ENCODE measurements at regions not wholly inside any gene's neighbourhood (a gene's known extent, or its start where the extent isn't known, plus 50 kb on each side); places are given as distances from the start of the nearest gene placed in this dataset.

- DNase-seq (ENCODE audit: low read depth, low spot score), result no peak
Observed at GRCh38 chr4:173857828-173858227, 327.8 kb upstream of the HAND2 start.

DNA sequence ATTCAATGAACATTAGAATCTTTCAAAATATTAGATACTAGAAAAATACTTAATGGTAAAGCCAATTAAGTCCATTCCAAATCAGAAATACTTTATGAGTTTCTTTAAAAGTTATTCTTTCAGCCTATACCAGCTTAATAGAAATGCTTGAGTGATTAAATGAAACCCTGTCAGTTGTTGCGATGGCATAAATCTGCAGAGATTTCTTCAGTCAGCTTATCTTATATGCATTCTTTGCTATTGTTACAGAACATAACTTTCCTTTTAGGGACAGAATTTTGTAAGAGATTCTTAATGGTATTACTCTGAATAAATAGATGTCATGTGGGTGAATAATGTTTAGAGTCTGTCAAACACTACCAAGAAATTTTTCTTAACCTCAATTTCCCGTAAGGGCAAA lies 325.0 kb upstream of the HAND2 start:
- no peak for DNase-seq (ENCODE audit: low read depth, low spot score)

GRCh38 chr4:173852775-173853174 lies 322.7 kb upstream of the HAND2 start:
- no peak for DNase-seq (ENCODE audit: low read depth, low spot score)

DNA sequence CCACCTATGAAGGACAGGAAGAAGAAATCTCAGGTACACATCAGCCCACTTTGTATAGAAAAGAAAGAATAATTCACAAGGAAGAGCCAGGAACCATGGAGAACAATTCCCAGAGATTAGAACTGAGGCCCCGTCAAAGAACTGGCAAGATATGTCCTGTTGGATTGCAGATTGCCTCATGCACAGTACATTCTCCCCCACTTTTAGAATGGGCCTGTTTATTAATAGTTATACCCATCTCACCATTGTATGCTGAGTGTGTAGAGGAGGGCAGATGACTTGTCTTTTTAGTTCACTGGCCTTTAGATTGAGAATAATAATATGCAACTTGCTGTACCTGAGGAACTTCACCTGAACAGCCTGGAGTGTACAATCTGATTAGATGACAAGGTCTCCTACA lies 315.6 kb upstream of the HAND2 start:
- no peak for DNase-seq (ENCODE audit: low read depth, low spot score)

- no peak for DNase-seq (ENCODE audit: low read depth, low spot score)
Observed at GRCh38 chr4:173839865-173840264, 309.8 kb upstream of the HAND2 start.

GRCh38 chr4:173837517-173837916 lies 307.5 kb upstream of the HAND2 start:
- DNase-seq (ENCODE audit: low read depth, low spot score), result no peak

DNA sequence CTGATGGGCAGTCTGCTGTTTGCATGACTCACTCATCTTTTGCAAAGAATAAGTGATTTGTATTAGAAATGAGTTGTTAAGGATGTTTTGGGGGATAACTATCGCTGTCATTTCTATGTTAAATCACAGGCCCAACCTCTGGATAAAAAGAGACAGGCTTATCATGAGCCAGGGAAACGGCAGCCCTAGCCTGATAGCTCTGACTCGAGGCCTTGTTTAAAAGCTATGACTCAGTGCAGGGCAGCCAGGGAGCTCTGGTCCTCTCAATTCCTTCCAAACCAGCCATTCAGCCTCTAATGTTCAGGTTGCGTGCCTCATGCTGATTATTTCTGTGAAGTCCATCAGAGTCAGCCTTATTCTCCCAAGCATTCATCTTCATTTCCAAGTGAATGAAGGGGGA lies 305.9 kb upstream of the HAND2 start:
- no peak for DNase-seq (ENCODE audit: low read depth, low spot score)

GRCh38 chr4:173834151-173834550 lies 304.1 kb upstream of the HAND2 start:
- DNase-seq (ENCODE audit: low read depth, low spot score), result no peak

- no peak for DNase-seq (ENCODE audit: low read depth, low spot score)
Observed at GRCh38 chr4:173829565-173829964, 299.5 kb upstream of the HAND2 start.

- DNase-seq (ENCODE audit: low read depth, low spot score), result no peak
Observed at GRCh38 chr4:173827707-173828106, 297.7 kb upstream of the HAND2 start.

DNA sequence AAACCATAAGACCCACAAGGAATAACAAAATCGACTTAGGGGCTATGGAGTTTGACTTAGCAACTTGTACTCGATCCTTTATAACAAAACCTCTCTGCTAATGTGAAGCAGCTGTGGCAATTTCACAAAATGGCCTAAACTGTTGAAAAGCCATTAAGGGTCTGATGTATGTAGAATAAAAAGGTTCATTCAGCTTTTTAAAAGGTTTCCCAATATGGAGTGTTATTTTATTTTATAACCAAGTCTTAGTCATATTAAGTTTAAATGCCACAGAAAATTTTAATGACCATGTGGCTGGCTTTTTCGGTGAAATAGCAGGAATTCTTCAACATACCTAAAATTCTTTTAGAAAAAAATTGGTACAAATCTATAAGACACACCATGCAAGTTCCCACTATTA lies 291.8 kb upstream of the HAND2 start:
- no peak for DNase-seq (ENCODE audit: low read depth, low spot score)

GRCh38 chr4:173821036-173821435 lies 291.0 kb upstream of the HAND2 start:
- no peak for DNase-seq (ENCODE audit: low read depth, low spot score)

DNA sequence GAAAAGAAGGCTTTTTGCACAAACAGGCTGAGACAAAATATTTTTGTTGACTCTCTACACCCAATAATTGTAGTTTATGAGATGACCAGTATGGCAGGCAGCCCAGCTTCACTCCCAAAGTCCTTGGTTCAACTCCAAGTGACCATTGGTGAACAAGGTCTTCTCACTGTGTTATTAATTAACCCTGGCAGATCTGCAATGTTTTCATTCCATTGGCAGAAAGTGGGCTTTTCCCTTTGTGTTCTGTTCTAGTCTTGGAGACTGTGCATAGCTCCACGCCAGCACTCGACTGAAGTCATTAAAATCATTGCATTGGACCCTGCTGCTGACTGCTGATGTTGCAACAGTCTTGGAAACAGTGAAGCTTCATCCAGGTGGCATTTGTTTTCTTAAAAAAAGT lies 277.3 kb upstream of the HAND2 start:
- no peak for DNase-seq (ENCODE audit: low read depth, low spot score)

- no peak for DNase-seq (ENCODE audit: low read depth, low spot score)
Observed at GRCh38 chr4:173805884-173806283, 275.9 kb upstream of the HAND2 start.

- DNase-seq (ENCODE audit: low read depth, low spot score), result no peak
Observed at GRCh38 chr4:173802662-173803022, 272.6 kb upstream of the HAND2 start.

DNA sequence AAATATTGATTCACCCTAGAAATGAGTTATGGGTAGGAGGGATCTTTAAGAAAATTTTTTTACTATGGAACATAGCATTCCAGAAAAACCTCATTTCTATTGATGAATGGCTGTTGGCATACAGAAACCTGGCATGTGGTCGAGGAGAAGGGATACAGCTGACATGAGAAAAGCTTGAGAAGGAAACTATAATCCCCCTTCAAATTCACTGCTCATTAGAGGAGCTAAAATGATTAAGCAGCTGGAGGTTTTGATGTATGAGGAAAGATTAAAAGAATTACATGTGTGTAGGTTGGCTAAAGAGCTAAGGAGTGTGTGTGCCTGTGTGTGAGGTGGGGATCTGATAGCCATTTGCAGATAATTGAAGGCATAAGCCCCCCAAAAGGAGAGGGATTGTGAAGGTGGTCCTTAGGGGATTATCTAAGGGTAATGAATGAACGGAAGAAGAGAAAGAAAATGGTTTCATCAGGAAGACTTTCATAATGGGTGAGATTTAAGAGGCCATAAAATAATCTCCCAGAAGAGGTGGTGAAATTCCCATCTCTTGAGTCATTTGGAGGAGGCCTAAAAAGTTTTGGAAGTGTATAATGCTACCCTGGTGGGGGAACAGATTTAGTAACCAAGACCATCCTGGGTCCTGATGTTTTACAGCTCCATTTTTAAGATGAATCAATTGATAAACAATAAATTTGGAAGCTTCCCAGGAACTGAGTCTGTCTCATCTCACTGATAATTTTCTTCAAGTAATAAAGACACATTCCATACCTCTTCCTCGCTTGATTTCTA lies 272.0 kb upstream of the HAND2 start:
- no peak for DNase-seq (ENCODE audit: low read depth, low spot score)

DNA sequence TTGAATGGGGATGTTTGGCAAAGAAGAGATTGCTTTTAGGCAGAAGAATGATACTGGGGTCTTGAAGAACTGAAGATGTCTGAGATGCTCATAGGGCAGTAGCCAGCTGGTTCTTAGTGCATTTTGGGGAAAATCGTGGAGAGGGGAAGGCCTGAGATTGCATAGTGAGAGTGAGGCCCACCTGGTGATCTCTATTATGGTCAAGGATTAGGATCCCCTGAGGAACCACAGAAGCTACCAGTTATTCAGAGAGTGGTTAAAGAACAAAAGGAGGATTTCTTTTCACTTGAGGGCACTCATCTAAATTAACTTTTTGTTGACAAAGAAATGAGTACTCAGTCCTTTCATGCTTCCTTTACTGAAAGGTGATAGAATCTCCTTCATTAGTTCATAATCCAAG lies 271.3 kb upstream of the HAND2 start:
- DNase-seq (ENCODE audit: low read depth, low spot score), result no peak

- no peak for DNase-seq (ENCODE audit: low read depth, low spot score)
Observed at GRCh38 chr4:173797296-173797695, 267.3 kb upstream of the HAND2 start.

GRCh38 chr4:173794662-173795061 lies 264.6 kb upstream of the HAND2 start:
- no peak for DNase-seq (ENCODE audit: low read depth, low spot score)

DNA sequence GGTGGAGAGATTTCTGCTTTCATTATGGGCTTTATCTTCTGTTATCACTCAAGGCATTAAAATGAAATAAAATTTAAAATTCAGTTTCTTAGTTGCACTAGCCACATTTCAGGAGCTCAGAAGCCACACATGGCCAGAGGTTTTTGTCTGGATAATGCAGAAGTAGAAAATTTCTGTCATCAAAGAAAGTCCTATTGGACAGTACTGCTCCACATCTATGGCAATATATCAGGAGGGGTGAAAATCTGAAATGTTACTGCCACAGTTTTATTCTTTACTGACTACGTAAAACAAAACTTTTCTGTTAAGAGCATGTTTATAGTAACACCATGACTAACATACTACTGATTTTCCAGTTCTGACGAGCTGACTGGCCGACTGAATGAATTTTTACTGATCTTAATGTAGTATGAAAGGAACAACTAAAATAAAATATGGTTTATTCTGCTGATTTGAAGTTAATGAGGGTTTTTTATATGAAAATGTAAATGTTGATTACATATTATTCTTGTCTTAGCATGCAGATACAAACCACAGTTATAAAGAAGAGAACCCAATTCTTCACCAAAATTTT lies 264.0 kb upstream of the HAND2 start:
- DNase-seq (ENCODE audit: low read depth, low spot score), result no peak

DNA sequence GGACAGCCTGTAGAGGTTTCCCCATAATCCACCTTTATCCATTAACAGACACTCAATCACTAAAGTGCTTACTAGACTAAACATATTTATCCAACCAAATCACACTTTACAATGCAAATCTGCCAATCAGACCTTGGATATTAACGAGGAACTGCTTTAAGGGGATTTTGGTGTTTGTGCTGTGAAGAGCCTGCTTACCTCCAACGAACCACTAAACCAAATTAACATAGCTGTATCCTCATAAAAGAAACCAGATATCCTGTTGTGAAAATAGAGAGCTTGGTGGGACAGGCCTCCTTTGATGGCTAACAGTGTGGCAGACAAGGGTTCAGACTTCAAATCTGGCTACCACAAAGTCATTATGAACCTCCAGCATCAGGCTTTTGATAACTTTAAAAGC lies 252.6 kb upstream of the HAND2 start:
- DNase-seq (ENCODE audit: low read depth, low spot score), result no peak

GRCh38 chr4:173777921-173778320 lies 247.9 kb upstream of the HAND2 start:
- DNase-seq (ENCODE audit: low read depth, low spot score), result no peak

DNA sequence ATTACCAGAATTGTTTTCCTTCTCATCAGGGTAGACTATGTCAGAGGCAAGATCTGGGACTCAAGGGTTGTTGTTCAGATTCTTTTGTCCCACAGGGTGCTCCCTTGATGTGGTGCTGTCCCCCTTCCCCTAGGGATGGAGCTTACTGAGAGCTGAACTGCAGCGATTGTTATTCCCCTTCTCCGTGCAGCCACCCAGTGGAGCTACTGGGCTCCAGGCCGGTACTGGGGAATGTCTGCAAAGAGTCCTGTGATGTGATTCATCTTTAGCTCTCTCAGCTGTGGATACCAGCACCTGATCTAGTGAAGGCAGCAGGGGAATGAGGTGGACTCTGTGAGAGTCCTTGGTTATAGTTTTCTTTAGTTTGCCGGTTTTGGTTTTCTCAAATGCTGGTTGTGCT lies 247.4 kb upstream of the HAND2 start:
- DNase-seq (ENCODE audit: low read depth, low spot score), result no peak

GRCh38 chr4:173769568-173769967 lies 239.5 kb upstream of the HAND2 start:
- no peak for DNase-seq (ENCODE audit: low read depth, low spot score)
